Kidney epithelial cell (primary cell): ENCODE measurements at regions not wholly inside any gene's neighbourhood (a gene's known extent, or its start where the extent isn't known, plus 50 kb on each side); places are given as distances from the start of the nearest gene placed in this dataset.

Experiments
- DNase-seq: peaks from one replicate; pipeline ENCODE4 v3.0.0-alpha.2; 2010; ENCODE audit warnings: low read depth
- H3K27me3 ChIP-seq: 2 replicates; pipeline ENCODE4 v1.6.0; 2011; ENCODE audit warnings: low read length; ENCODE audit not compliant: control insufficient read depth, insufficient read depth
- H3K36me3 ChIP-seq: 2 replicates; pipeline ENCODE4 v1.5.1; 2011; ENCODE audit warnings: low read length; ENCODE audit not compliant: control insufficient read depth, insufficient read depth
- H3K4me3 ChIP-seq: 2 replicates; pipeline ENCODE4 v1.5.1; 2011; ENCODE audit warnings: low read depth, mild to moderate bottlenecking, control low read depth, low read length
- TF ChIP-seq, protein P1 (sequence below): IDR thresholded peaks from 2 replicates; pipeline ENCODE4 v1.5.1; 2011; ENCODE audit warnings: mild to moderate bottlenecking, moderate library complexity, low read length, control low read depth, inconsistent platforms; ENCODE audit not compliant: insufficient read depth, poor library complexity, severe bottlenecking

DNA sequence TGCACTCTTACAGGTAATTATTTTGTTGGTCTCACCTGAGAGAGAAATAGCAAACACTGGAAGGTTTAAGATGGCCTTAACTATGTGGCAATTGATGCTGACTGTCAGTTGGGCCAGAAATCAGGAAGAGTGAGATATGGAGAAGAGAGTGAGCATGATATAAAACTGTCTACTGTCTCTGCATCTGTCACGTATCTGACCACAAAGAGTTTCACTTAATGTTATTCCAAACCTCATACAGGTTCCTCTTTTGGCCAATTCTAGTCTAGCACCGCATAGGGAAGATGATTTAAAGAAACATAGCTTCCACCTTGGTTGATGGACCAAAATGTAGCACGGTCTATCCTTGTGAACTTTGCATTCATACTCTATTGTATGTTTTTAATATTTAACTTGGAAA, 381.0 kb upstream of the BOD1L1 start:
- Histone ChIP-seq H3K4me3 (no peak overlapping the region), H3K27me3 (no peaks in the 10 kb centered on the region), H3K36me3 (no peaks in the 10 kb centered on the region)
- TF ChIP-seq, protein P1, sequence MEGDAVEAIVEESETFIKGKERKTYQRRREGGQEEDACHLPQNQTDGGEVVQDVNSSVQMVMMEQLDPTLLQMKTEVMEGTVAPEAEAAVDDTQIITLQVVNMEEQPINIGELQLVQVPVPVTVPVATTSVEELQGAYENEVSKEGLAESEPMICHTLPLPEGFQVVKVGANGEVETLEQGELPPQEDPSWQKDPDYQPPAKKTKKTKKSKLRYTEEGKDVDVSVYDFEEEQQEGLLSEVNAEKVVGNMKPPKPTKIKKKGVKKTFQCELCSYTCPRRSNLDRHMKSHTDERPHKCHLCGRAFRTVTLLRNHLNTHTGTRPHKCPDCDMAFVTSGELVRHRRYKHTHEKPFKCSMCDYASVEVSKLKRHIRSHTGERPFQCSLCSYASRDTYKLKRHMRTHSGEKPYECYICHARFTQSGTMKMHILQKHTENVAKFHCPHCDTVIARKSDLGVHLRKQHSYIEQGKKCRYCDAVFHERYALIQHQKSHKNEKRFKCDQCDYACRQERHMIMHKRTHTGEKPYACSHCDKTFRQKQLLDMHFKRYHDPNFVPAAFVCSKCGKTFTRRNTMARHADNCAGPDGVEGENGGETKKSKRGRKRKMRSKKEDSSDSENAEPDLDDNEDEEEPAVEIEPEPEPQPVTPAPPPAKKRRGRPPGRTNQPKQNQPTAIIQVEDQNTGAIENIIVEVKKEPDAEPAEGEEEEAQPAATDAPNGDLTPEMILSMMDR, result no peak
- no peak for DNase-seq

- Histone ChIP-seq H3K27me3 (no peaks in the 10 kb centered on the region), H3K4me3 (no peak overlapping the region), H3K36me3 (no peaks in the 10 kb centered on the region)
- TF ChIP-seq, protein P1, result no peak
- no peak for DNase-seq
Measured at GRCh38 chr4:14018191-14018853, 390.8 kb upstream of the BOD1L1 start.

GRCh38 chr4:14022456-14022855, 394.9 kb upstream of the BOD1L1 start:
- TF ChIP-seq, protein P1, result no peak
- H3K36me3 ChIP-seq, result no peaks in the 10 kb centered on the region
- H3K4me3 ChIP-seq, result no peak overlapping the region
- peak; percentile 14 for DNase-seq
- no peaks in the 10 kb centered on the region for H3K27me3 ChIP-seq

- TF ChIP-seq, protein P1, result no peak
- no peak for DNase-seq
- no peaks in the 10 kb centered on the region for H3K27me3 ChIP-seq
- H3K4me3 ChIP-seq, result no peak overlapping the region
- no peaks in the 10 kb centered on the region for H3K36me3 ChIP-seq
Measured at GRCh38 chr4:14023036-14023435, 395.5 kb upstream of the BOD1L1 start.

DNA sequence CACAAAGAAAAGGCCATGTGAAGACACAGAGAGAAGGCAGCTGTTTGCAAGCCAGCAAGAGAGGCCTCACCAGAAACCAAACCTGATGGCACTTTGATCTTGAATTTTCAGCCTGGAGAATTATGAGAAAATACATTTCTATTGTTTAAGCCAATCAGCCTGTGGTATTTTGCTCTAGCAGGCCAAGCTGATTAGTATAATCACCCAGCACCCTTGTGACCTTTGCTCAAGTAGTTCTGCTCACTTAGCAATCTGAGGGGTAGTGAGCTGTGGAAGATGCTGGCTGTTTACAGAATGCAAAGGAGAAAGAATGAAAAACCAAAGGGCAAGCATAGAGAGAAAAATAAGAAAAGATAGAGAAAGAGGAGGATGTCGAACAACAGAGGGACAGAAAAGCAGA, 396.4 kb upstream of the BOD1L1 start:
- TF ChIP-seq, protein P1, result no peak
- DNase-seq, result no peak
- H3K4me3 ChIP-seq, result no peak overlapping the region
- H3K27me3 ChIP-seq, result no peaks in the 10 kb centered on the region
- no peaks in the 10 kb centered on the region for H3K36me3 ChIP-seq

GRCh38 chr4:14025111-14025510, 397.6 kb upstream of the BOD1L1 start:
- Histone ChIP-seq H3K36me3 (no peaks in the 10 kb centered on the region), H3K4me3 (no peak overlapping the region), H3K27me3 (no peaks in the 10 kb centered on the region)
- TF ChIP-seq, protein P1, result no peak
- DNase-seq, result no peak
